RWPE2 (cell line): ENCODE measurements at regions not wholly inside any gene's neighbourhood (a gene's known extent, or its start where the extent isn't known, plus 50 kb on each side); places are given as distances from the start of the nearest gene placed in this dataset.

ENCODE experiments used
- ATAC-seq: fragments of 200-7000 bp; cut with Tn5 transposase; 3 replicates; pipeline ENCODE4 v1.9.1; 2021; ENCODE audit warnings: low read depth
- DNase-seq: peaks from one replicate; pipeline ENCODE4 v3.0.0-alpha.2; 2020; ENCODE audit warnings: low spot score
- H3K27ac ChIP-seq: fragments of 450-650 bp; 2 replicates; pipeline ENCODE4 v1.5.1; 2017; ENCODE audit warnings: mild to moderate bottlenecking; ENCODE audit not compliant: poor library complexity, severe bottlenecking
- H3K27me3 ChIP-seq: fragments of 250-450 bp; sonication (Bioruptor Pico); 2 replicates; pipeline ENCODE4 v1.5.1; 2021; ENCODE audit warnings: mild to moderate bottlenecking, moderate library complexity; ENCODE audit not compliant: insufficient read depth, poor library complexity, severe bottlenecking
- H3K36me3 ChIP-seq: fragments of 250-450 bp; sonication (Bioruptor Pico); 2 replicates; pipeline ENCODE4 v1.5.1; 2020; ENCODE audit warnings: low read depth, mild to moderate bottlenecking, moderate library complexity
- H3K4me1 ChIP-seq: fragments of 250-450 bp; sonication (Bioruptor Pico); 2 replicates; pipeline ENCODE4 v1.5.1; 2021; ENCODE audit warnings: mild to moderate bottlenecking, moderate library complexity; ENCODE audit not compliant: insufficient read depth, poor library complexity, severe bottlenecking
- H3K4me3 ChIP-seq: fragments of 250-450 bp; sonication (Bioruptor Pico); 2 replicates; pipeline ENCODE4 v1.5.1; 2021; ENCODE audit warnings: mild to moderate bottlenecking, moderate library complexity; ENCODE audit not compliant: severe bottlenecking
- H3K9me3 ChIP-seq: fragments of 250-450 bp; sonication (Bioruptor Pico); 2 replicates; pipeline ENCODE4 v1.5.1; 2021; ENCODE audit warnings: mild to moderate bottlenecking, moderate library complexity; ENCODE audit not compliant: severe bottlenecking
- TF ChIP-seq, protein P1 (sequence below): fragments of 450-650 bp; IDR thresholded peaks from one replicate; pipeline ENCODE4 v1.5.1; 2017; ENCODE audit warnings: mild to moderate bottlenecking, moderate library complexity; ENCODE audit not compliant: poor library complexity, severe bottlenecking

DNA sequence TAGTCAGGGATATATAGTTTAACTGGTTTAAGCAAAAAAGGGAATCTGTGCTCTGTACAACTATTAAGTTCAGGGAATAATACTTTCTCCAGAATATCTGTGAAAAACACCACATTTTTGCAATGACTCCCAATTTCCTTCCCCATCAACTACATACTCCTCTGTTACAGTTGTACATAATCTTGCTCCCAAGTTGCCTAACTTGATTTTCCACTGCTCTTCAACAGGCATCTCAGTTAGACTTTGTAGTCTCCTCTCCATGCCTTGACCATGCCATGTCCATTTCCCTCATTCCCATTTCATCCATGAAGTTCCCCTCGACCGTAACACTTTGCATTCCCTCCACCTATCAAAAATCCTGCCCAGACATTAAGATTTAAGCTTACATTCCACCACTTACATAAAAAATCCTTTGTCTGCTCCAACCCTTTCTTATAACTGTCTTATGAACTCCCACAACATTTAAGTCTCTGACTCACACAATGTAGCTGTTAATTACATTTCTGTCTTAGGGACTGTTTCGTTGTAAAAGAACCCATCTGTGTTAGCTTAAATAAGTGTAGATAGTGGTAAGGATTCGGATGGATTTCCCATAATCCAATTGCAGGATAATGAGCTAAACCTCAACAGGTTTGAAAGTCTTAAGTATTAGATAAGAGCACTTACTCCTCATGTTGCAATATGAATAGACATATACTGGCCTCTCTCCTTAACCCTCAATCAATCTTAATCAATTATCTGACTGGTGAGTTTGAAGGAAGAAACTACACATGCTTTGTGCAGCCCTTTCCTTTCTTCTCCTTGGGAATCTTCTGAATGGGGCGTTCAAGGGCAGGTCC, 156.5 kb downstream of the PAWR start:
- Histone ChIP-seq H3K9me3 (no peaks in the 10 kb centered on the region), H3K4me3 (no peak overlapping the region), H3K27ac (no peak overlapping the region), H3K36me3 (no peaks in the 10 kb centered on the region), H3K4me1 (no peaks in the 10 kb centered on the region), H3K27me3 (no peaks in the 10 kb centered on the region)
- ATAC-seq (no peak), DNase-seq (no peak)
- TF ChIP-seq, protein P1, sequence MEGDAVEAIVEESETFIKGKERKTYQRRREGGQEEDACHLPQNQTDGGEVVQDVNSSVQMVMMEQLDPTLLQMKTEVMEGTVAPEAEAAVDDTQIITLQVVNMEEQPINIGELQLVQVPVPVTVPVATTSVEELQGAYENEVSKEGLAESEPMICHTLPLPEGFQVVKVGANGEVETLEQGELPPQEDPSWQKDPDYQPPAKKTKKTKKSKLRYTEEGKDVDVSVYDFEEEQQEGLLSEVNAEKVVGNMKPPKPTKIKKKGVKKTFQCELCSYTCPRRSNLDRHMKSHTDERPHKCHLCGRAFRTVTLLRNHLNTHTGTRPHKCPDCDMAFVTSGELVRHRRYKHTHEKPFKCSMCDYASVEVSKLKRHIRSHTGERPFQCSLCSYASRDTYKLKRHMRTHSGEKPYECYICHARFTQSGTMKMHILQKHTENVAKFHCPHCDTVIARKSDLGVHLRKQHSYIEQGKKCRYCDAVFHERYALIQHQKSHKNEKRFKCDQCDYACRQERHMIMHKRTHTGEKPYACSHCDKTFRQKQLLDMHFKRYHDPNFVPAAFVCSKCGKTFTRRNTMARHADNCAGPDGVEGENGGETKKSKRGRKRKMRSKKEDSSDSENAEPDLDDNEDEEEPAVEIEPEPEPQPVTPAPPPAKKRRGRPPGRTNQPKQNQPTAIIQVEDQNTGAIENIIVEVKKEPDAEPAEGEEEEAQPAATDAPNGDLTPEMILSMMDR: no peak

DNA sequence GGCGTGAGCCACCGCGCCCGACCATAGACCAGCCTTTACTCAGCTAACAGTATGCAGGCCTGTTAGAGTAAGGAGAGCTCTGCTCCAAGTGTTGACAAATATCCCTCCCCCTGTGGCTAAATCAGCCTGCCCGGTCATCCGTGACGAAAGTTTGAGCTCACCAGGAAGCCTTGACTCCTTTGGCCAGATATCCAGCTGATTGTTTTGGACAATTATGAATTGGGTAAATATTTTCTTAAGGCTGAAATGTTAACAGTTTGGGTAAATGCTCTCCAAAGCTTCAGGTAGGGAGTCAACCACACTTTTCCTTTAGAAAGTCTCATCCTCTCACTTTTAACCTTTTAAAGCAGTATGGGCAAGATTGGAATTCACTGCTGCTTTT, 157.9 kb downstream of the PAWR start:
- no peaks in the 10 kb centered on the region for H3K4me1 ChIP-seq
- no peak for DNase-seq
- H3K4me3 ChIP-seq: no peak overlapping the region
- no peaks in the 10 kb centered on the region for H3K36me3 ChIP-seq
- ATAC-seq: no peak
- no peaks in the 10 kb centered on the region for H3K9me3 ChIP-seq
- H3K27ac ChIP-seq: no peak overlapping the region
- no peaks in the 10 kb centered on the region for H3K27me3 ChIP-seq
- TF ChIP-seq, protein P1: no peak

DNA sequence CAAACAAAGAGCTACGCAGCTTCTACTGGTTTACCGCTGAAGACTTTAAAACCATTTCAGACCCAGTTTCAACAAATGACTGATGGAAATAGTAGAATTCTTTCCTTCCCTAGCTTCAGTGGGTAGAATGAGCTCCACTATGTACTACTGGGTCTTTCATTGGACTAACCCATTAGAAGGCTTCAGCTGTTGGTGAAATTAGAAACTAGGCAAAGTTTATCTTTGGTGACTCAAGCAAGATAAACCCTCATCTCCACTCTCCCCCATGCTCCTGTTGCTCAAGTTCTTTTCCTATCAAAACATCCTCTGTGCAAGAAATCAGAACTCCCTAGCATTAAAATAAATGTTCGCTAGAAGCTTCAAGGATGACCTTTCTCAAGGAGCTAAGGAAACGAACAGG, 159.2 kb downstream of the PAWR start:
- Histone ChIP-seq H3K9me3 (no peaks in the 10 kb centered on the region), H3K4me3 (no peak overlapping the region), H3K27me3 (no peaks in the 10 kb centered on the region), H3K36me3 (no peaks in the 10 kb centered on the region), H3K4me1 (no peaks in the 10 kb centered on the region), H3K27ac (no peak overlapping the region)
- TF ChIP-seq, protein P1: no peak
- DNase-seq (no peak), ATAC-seq (no peak)

DNA sequence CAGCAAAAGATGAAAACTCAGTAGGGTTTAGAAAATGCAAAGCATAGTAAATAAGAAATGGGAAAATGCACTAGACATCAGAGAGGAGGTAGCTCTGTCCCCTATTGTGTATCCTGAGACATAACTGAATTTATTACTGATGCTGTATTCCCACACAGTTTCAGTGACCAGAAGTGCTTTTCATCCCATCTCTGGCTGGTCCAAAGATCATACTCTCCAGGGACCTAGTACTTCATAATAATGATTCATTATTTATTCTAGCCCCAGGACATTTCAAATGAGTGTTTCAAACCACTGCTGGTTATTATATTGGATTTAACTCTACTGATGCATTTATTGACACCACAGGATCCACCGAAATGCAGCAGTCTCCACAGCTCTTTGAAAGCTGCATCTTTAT, 163.3 kb downstream of the PAWR start:
- no peaks in the 10 kb centered on the region for H3K9me3 ChIP-seq
- H3K27me3 ChIP-seq: no peaks in the 10 kb centered on the region
- no peaks in the 10 kb centered on the region for H3K36me3 ChIP-seq
- H3K27ac ChIP-seq: no peak overlapping the region
- ATAC-seq (no peak), DNase-seq (no peak)
- TF ChIP-seq, protein P1: no peak
- no peaks in the 10 kb centered on the region for H3K4me1 ChIP-seq
- H3K4me3 ChIP-seq: no peak overlapping the region

DNA sequence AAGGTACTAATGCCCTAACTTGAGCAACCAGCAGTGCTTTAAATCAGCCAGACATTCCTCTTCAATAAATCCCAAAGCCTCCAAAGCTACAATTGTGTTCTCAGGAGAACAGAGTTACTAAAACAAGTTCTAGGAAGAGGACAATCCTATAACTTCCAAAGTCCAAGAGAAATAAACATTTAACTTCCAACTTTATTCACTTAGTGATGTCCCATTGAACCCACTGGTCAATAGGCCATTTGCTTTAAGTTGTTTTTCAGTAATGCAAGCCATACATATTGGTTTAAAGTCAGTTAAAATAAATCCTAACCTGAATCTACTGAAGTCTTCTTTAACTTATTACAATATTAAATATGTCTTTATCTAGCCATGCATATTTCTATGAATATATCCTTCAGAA, 165.4 kb downstream of the PAWR start:
- H3K27me3 ChIP-seq: no peaks in the 10 kb centered on the region
- no peaks in the 10 kb centered on the region for H3K4me1 ChIP-seq
- DNase-seq (no peak), ATAC-seq (no peak)
- no peaks in the 10 kb centered on the region for H3K9me3 ChIP-seq
- TF ChIP-seq, protein P1: no peak
- H3K4me3 ChIP-seq: no peak overlapping the region
- H3K27ac ChIP-seq: no peak overlapping the region
- H3K36me3 ChIP-seq: no peaks in the 10 kb centered on the region
